ENCODE measurements at regions not wholly inside any gene's neighbourhood (a gene's known extent, or its start where the extent isn't known, plus 50 kb on each side); places are given as distances from the start of the nearest gene placed in this dataset.

DNA sequence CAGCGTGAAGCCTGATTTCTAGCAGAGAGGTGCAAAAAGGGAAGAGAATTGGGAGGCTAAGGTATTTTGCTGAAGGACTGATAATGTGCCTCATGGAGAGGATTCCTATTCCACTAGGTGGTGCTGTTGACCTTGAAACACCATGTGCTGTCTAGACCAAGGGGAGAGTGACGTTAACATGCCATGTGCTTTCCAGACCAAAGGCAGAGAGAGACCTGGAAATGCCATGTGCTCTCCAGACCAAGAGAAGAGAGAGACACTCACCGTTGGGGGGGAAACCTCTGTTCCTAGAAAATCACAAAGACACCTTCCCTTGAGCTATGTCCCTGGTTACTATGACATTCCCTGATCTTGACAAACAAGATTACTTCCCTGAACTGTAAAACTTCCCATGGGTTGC, 286.0 kb upstream of the TUSC1 start:
- DNase-seq (ENCODE audit: low spot score in 2 of 2) (no peak), ATAC-seq (ENCODE audit: low read depth) (no peak)
- Mint-ChIP-seq H3K9me3 (peaks cover 8% of the 10 kb centered on the region), H3K4me3 (no peak overlapping the region), H3K27ac (no peak overlapping the region), H3K36me3 (no peaks in the 10 kb centered on the region), H3K27me3 (no peaks in the 10 kb centered on the region), H3K4me1 (no peaks in the 10 kb centered on the region)

DNA sequence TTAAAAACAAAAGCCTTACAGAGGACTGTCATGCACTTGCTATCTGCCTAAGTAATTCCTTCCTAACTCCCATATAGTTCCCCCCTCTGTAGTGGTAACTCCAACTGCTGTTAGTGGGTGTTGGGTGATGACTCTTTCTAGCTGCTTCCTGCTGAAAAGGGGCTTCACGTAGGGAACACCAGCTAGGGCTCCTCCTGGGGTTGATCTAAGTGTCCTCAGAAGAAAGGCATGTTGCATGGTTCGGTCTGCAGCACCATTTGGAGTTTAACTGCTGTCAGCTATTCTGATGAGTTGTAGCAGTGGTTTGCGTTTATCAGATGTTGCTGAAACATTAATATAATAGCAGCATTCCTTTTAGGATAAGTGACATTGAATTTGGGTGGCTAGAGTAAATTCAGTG, 281.9 kb upstream of the TUSC1 start:
- DNase-seq (ENCODE audit: low spot score in 2 of 2) (no peak), ATAC-seq (ENCODE audit: low read depth) (no peak)
- no peaks in the 10 kb centered on the region for H3K36me3 Mint-ChIP-seq
- no peaks in the 10 kb centered on the region for H3K4me1 Mint-ChIP-seq
- no peak overlapping the region for H3K4me3 Mint-ChIP-seq
- H3K27ac Mint-ChIP-seq, result no peak overlapping the region
- H3K27me3 Mint-ChIP-seq, result no peaks in the 10 kb centered on the region
- peaks cover 10% of the 10 kb centered on the region for H3K9me3 Mint-ChIP-seq

DNA sequence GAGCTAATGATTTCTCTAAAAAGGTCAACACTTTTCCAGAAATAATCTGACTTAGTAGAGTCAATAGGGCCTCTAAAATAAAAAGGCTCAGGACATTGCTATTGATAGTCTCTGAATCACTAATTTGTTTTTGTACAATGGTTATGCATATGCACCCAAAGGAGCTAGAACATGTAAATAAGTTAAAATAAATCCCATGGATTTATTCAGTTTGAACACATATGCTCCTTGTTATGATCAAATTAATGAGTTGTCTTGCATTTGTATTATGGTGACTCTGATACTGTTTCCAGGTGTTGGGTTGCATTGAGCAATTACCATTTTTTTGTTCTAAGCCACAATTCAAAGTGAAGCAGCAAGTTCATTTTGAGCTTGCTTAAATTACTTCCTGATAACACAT, 276.0 kb upstream of the TUSC1 start:
- DNase-seq (ENCODE audit: low spot score in 2 of 2) (no peak), ATAC-seq (ENCODE audit: low read depth) (no peak)
- H3K27ac Mint-ChIP-seq, result no peak overlapping the region
- no peaks in the 10 kb centered on the region for H3K36me3 Mint-ChIP-seq
- H3K4me3 Mint-ChIP-seq, result no peak overlapping the region
- peaks cover 5% of the 10 kb centered on the region for H3K9me3 Mint-ChIP-seq
- H3K27me3 Mint-ChIP-seq, result no peaks in the 10 kb centered on the region
- no peaks in the 10 kb centered on the region for H3K4me1 Mint-ChIP-seq

DNA sequence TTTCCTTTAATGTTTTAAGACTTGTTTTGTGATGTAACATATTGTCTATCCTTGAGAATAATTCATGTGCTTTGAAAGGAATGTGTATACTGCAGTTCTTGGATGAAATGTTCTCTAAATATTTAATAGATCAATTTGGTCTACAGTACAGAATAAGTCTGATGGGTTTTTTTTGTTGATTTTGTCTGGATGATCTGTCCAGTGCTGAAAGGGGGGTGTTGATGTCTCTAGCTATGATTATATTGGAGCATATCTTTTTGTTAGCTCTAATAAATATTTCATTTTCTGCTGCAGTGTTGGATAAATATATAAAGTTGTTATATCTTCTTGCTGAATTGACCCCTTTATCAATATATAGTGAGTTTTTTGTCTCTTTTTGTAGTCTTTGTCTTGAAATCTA, 269.9 kb upstream of the TUSC1 start:
- Mint-ChIP-seq H3K27me3 (no peaks in the 10 kb centered on the region), H3K36me3 (no peaks in the 10 kb centered on the region), H3K27ac (no peak overlapping the region), H3K9me3 (peaks cover 12% of the 10 kb centered on the region), H3K4me3 (no peak overlapping the region), H3K4me1 (no peaks in the 10 kb centered on the region)
- no peak for ATAC-seq (ENCODE audit: low read depth)
- DNase-seq (ENCODE audit: low spot score in 2 of 2), result no peak

DNA sequence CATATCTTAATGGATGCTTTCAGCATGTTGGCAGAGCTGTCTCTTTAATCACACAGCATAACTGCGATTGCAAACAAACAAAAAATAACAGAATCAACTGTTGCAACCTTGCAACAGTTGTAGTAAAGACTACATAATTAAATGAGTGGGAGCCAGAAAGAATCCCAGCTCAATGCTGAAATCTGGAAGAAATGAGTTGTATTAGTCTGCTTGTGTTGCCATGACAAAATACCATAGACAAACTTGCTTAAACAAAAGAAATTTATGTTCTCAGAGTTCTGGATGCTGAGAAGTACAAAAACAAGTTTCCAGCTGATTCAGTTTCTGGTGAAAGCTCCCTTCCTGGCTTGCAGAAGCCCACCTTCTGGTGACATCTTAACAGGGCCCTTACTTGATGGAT, 260.9 kb upstream of the TUSC1 start:
- H3K36me3 Mint-ChIP-seq, result no peaks in the 10 kb centered on the region
- no peak for DNase-seq (ENCODE audit: low spot score in 2 of 2)
- H3K4me1 Mint-ChIP-seq, result no peaks in the 10 kb centered on the region
- no peaks in the 10 kb centered on the region for H3K27me3 Mint-ChIP-seq
- no peaks in the 10 kb centered on the region for H3K9me3 Mint-ChIP-seq
- H3K27ac Mint-ChIP-seq, result no peak overlapping the region
- H3K4me3 Mint-ChIP-seq, result no peak overlapping the region
- no peak for ATAC-seq (ENCODE audit: low read depth)

DNA sequence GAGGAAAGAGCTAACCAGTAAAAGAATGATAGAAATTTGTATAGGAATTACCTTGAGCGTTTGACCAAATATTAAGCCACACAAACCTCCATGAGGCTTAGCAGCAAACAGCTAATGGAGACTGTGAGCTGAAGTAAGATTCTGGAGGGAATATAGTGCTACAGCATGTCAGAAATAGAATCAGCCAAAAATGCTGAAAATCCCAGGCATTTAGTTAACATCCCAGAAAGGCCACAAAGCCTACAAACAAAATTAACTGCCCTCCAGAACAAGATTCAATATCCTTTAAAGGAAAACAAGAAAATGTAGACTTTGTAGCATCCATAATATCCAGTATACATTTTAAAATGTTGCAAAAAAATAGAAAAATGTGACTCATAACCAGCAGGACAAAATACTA, 257.8 kb upstream of the TUSC1 start:
- H3K4me1 Mint-ChIP-seq, result no peaks in the 10 kb centered on the region
- no peak overlapping the region for H3K4me3 Mint-ChIP-seq
- no peak for DNase-seq (ENCODE audit: low spot score in 2 of 2)
- no peak overlapping the region for H3K27ac Mint-ChIP-seq
- no peak for ATAC-seq (ENCODE audit: low read depth)
- H3K9me3 Mint-ChIP-seq, result peaks cover 6% of the 10 kb centered on the region
- H3K27me3 Mint-ChIP-seq, result no peaks in the 10 kb centered on the region
- no peaks in the 10 kb centered on the region for H3K36me3 Mint-ChIP-seq

DNA sequence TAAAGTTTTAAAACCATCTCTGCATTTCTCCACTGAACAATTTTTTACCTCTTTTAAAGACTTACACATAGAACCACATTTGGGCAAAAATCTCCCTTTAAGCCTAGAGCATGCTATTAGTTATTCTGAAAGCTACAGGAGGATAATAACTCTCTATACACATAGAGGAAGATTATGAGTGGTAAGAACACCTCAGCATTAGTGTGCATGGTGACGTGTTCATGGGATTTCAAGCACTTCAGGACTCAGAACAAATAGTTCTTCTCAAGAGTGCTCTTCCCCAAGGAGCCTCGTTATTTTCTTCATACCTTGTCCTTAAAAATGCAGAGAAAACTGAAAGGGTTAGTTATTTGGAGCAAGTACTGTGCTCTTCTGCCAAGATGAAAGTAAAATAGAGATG, 256.9 kb upstream of the TUSC1 start:
- H3K9me3 Mint-ChIP-seq, result peaks cover 6% of the 10 kb centered on the region

DNA sequence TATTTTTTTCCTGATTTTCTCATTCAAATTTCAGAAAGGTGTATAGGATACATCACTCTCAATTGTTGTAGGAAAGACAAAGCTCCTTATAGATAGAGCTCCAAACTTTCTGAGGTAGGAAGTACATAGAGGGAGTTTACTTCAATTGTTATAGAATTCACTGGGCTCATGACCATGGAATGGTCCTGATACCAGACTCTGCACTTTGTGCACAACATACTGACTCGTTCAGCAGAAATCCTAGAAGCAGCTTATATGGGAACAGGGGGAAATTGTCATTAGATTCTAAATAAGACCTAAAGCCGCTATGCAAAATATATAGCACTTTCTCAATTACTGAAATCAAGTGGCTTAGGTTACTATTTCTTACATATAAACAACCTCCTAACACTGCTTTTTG, 240.5 kb upstream of the TUSC1 start:
- no peak for ATAC-seq (ENCODE audit: low read depth)

More for the DNA sequence above, 256.9 kb upstream of the TUSC1 start:
- Mint-ChIP-seq H3K4me1 (no peaks in the 10 kb centered on the region), H3K4me3 (no peak overlapping the region), H3K27me3 (no peaks in the 10 kb centered on the region), H3K36me3 (no peaks in the 10 kb centered on the region), H3K27ac (no peak overlapping the region)
- ATAC-seq (ENCODE audit: low read depth), result no peak
- DNase-seq (ENCODE audit: low spot score in 2 of 2), result no peak

DNA sequence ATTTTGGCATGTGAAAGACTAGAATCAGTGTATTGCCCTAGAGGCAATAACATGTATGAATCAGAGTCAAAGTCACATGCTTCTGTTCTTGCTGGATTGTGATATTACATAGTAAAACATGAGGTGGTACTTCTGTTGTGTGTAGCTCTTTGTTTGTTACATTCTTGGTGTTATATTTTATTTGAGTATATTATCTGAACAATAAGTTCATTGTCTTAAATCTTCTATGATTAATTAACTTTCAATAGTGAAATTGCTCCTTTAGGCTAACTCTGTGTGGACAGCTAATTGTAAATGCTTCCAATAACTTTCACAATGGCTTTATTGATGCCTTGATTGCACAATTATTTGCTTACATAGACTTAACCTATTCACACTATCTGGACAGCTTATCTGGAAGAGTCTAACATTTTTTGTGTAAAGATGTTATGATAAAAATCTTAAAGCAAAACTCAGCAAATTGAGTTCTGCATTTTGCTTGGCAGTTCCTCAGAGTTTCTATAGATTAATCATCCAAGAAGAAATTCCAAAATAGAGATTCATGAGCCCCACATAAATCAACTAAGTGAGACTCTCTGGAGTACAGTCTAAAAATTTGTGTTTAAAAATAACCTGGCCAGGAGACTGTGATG, 239.6 kb upstream of the TUSC1 start:
- no peaks in the 10 kb centered on the region for H3K36me3 Mint-ChIP-seq
- H3K27me3 Mint-ChIP-seq, result no peaks in the 10 kb centered on the region
- no peak for DNase-seq (ENCODE audit: low spot score in 2 of 2)
- no peak overlapping the region for H3K27ac Mint-ChIP-seq
- no peak overlapping the region for H3K4me3 Mint-ChIP-seq
- no peak for ATAC-seq (ENCODE audit: low read depth)
- no peaks in the 10 kb centered on the region for H3K4me1 Mint-ChIP-seq
- H3K9me3 Mint-ChIP-seq, result peaks cover 1% of the 10 kb centered on the region

More for the DNA sequence above, 240.5 kb upstream of the TUSC1 start:
- no peaks in the 10 kb centered on the region for H3K36me3 Mint-ChIP-seq
- no peak overlapping the region for H3K4me3 Mint-ChIP-seq
- no peaks in the 10 kb centered on the region for H3K27me3 Mint-ChIP-seq
- H3K27ac Mint-ChIP-seq, result no peak overlapping the region
- H3K9me3 Mint-ChIP-seq, result peaks cover 3% of the 10 kb centered on the region
- DNase-seq (ENCODE audit: low spot score in 2 of 2), result no peak
- H3K4me1 Mint-ChIP-seq, result no peaks in the 10 kb centered on the region

DNA sequence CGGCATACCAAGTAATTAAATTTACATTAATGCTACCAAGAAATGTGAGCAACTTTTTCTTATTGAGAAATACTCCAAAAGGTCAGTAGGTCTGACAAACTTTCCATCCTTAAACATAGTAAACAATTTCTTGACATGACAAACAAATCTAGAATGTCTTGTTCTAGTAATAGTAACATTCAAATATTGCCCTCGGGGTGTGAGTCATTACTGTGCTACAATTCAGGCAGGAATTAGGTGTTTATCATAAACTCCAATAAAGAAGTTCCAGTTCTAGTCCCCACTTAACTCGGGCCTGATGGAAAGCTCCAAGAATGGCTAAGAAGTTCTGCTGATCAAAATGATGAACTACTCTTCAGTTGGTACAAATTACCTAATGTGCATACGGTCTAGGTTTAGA, 235.6 kb upstream of the TUSC1 start:
- ATAC-seq (ENCODE audit: low read depth) (no peak), DNase-seq (ENCODE audit: low spot score in 2 of 2) (no peak)
- Mint-ChIP-seq H3K27me3 (no peaks in the 10 kb centered on the region), H3K4me3 (no peak overlapping the region), H3K9me3 (peaks cover 3% of the 10 kb centered on the region), H3K4me1 (no peaks in the 10 kb centered on the region), H3K36me3 (no peaks in the 10 kb centered on the region), H3K27ac (no peak overlapping the region)

DNA sequence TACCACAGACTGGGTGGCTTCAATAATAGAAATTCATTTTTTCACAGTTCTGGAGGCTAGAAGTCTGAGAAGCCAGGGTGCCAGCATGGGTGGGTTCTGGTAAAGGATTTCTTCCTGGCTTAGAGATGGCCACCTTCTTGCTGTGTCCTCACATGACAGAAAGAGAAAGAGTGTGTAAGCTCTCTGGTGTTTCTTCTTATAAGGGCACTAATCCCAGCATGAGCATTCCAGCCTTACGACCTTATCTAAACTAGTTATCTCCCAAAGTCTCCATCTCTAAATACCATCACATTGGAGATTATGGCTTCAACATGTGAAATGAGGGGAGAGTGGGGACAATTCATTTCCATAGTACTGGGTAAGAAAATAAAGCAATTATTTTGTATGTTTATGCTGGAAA, 226.5 kb upstream of the TUSC1 start:
- Mint-ChIP-seq H3K4me1 (no peaks in the 10 kb centered on the region), H3K4me3 (no peak overlapping the region), H3K27me3 (no peaks in the 10 kb centered on the region), H3K36me3 (no peaks in the 10 kb centered on the region), H3K9me3 (peaks cover 11% of the 10 kb centered on the region), H3K27ac (no peak overlapping the region)
- DNase-seq (ENCODE audit: low spot score in 2 of 2) (no peak), ATAC-seq (ENCODE audit: low read depth) (no peak)

DNA sequence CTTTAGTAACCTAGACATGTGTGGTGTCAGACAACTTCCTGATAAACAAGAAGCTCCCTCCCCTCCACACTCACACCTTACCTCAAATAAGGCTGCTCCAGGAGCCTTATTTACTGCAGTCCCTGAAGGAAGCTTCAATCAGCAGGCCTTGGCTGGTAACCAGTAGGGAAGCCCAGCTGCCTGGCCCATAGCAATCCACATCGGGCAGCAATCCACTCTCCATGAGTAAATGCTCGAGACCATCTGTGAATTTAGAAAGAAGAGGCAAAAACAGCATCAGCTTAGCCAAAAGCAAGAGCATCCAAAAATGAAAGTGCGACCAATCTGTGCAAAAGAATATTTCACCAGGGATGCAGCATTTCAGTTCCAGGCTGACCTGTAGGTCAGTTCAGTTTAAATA, 213.3 kb upstream of the TUSC1 start:
- H3K4me3 Mint-ChIP-seq, result no peak overlapping the region
- no peak overlapping the region for H3K27ac Mint-ChIP-seq
- no peaks in the 10 kb centered on the region for H3K27me3 Mint-ChIP-seq
- no peak for DNase-seq (ENCODE audit: low spot score in 2 of 2)
- no peaks in the 10 kb centered on the region for H3K36me3 Mint-ChIP-seq
- H3K4me1 Mint-ChIP-seq, result no peaks in the 10 kb centered on the region
- H3K9me3 Mint-ChIP-seq, result peaks cover 11% of the 10 kb centered on the region
- no peak for ATAC-seq (ENCODE audit: low read depth)

DNA sequence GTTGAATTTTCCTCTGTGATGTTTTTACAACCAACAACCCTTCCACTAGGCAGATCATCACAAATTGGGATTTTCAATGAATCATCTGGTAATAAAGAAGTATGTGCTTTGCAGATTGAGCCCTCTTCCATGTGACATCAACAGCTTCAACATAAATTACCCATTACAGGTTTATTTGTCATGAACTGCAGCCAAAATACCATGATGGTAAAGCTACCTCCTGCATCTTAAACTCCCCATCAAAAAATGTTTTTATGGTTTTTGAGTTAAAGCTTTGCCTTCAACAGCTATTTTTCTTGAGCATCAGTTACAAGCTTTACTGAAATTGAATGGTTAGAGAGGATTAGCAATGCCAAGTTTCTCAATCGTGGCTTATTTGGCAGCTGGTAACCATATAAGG, 211.4 kb upstream of the TUSC1 start:
- H3K4me1 Mint-ChIP-seq, result no peaks in the 10 kb centered on the region
- H3K27ac Mint-ChIP-seq, result no peak overlapping the region
- no peaks in the 10 kb centered on the region for H3K36me3 Mint-ChIP-seq
- no peak overlapping the region for H3K4me3 Mint-ChIP-seq
- DNase-seq (ENCODE audit: low spot score in 2 of 2), result no peak
- peaks cover 6% of the 10 kb centered on the region for H3K9me3 Mint-ChIP-seq
- H3K27me3 Mint-ChIP-seq, result no peaks in the 10 kb centered on the region
- ATAC-seq (ENCODE audit: low read depth), result no peak

DNA sequence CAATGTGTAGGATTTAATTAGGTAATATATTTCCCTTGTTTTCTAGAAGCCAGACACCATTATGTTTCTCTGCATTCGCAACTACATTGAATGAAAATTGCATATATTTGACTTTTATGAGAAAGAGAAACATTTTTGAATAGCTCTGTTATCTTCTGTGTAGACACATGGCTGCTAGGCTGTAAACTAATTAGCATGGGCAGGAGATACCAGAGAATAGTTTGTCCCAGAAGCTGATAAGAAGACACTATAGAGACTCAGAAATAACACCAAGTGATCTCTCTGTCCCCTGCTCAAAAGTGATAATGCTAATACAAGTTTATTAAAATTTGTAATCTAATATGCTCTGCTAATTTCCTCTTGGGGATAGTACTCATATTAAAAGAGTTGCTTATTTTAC, 198.0 kb upstream of the TUSC1 start:
- no peak for ATAC-seq (ENCODE audit: low read depth)
- Mint-ChIP-seq H3K36me3 (no peaks in the 10 kb centered on the region), H3K9me3 (peaks cover 4% of the 10 kb centered on the region)

DNA sequence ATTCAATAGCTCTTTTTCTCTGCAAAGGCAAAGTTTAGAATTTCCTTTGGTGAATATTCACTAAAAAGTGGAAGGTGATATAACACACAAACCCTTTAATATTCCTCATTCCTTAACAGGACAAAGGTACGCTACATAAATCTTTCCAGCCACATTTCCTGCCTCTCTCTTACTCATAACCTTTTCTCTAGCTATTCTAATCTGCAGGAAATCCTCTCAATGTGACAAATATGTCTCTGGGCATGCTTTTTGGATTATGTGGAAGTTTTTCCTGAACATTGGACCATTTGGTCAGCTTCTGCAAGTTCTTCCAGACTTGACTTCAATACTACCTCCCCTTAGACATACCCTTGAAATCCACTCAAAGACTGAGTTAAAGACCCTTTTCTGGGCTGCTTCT, 186.3 kb upstream of the TUSC1 start:
- Mint-ChIP-seq H3K27me3 (no peaks in the 10 kb centered on the region), H3K4me1 (no peaks in the 10 kb centered on the region), H3K9me3 (peaks cover 4% of the 10 kb centered on the region), H3K4me3 (no peak overlapping the region), H3K27ac (no peak overlapping the region), H3K36me3 (no peaks in the 10 kb centered on the region)
- ATAC-seq (ENCODE audit: low read depth) (no peak), DNase-seq (ENCODE audit: low spot score in 2 of 2) (no peak)

More for the DNA sequence above, 198.0 kb upstream of the TUSC1 start:
- DNase-seq (ENCODE audit: low spot score in 2 of 2), result no peak
- Mint-ChIP-seq H3K4me1 (no peaks in the 10 kb centered on the region), H3K27ac (no peak overlapping the region), H3K27me3 (no peaks in the 10 kb centered on the region), H3K4me3 (no peak overlapping the region)
